Endothelial cell of umbilical vein (primary cell): ENCODE measurements at regions not wholly inside any gene's neighbourhood (a gene's known extent, or its start where the extent isn't known, plus 50 kb on each side); places are given as distances from the start of the nearest gene placed in this dataset.

Experiments
- JUN ChIP-seq: IDR thresholded peaks from 2 replicates; pipeline ENCODE4 v1.6.1; 2011; ENCODE audit warnings: borderline replicate concordance, low read depth; ENCODE audit not compliant: insufficient read length, insufficient read depth
- POLR2AphosphoS5 ChIP-seq: IDR thresholded peaks from 2 replicates; pipeline ENCODE4 v1.6.1; 2012; ENCODE audit warnings: low read depth, mild to moderate bottlenecking, control low read depth, low read length, moderate library complexity; ENCODE audit not compliant: insufficient read depth
- TF ChIP-seq, protein P1 (sequence below), 2 donors: IDR thresholded peaks; 1 replicate in 1 of 2; 2 replicates in 1 of 2; pipeline ENCODE4 v1.5.1; 2011; ENCODE audit warnings: low read length in 2 of 2, mild to moderate bottlenecking in 2 of 2, moderate library complexity in 2 of 2, control low read depth in 1 of 2, inconsistent platforms in 1 of 2, low read depth in 1 of 2; ENCODE audit not compliant: insufficient read depth in 1 of 2; ENCODE audit errors: extremely low read depth in 1 of 2

DNA sequence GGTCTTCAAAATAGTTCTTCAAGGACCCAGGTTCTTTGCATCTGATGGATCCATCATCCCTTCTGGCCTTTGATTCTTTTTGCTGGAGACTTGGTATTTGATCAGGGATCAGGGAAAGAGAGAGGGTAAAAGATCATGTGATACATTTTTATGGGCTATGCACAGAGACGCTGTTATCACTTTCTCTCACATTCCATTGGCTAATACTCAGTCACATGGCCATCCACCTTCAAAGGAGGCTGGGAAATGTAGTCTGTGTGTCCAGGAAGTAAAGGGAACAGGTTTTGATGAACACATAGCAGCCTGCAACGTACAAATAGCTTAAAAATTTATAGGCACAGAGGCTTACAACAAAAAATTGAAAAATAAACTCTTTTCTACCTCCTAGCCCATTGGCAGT, 629.6 kb upstream of the FANCL start:
- TF ChIP-seq, protein P1, sequence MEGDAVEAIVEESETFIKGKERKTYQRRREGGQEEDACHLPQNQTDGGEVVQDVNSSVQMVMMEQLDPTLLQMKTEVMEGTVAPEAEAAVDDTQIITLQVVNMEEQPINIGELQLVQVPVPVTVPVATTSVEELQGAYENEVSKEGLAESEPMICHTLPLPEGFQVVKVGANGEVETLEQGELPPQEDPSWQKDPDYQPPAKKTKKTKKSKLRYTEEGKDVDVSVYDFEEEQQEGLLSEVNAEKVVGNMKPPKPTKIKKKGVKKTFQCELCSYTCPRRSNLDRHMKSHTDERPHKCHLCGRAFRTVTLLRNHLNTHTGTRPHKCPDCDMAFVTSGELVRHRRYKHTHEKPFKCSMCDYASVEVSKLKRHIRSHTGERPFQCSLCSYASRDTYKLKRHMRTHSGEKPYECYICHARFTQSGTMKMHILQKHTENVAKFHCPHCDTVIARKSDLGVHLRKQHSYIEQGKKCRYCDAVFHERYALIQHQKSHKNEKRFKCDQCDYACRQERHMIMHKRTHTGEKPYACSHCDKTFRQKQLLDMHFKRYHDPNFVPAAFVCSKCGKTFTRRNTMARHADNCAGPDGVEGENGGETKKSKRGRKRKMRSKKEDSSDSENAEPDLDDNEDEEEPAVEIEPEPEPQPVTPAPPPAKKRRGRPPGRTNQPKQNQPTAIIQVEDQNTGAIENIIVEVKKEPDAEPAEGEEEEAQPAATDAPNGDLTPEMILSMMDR (IDR thresholded peaks at IDR 0.05; ENCODE audit: extremely low read depth in 1 of 2, insufficient read depth in 1 of 2, low read depth in 1 of 2, low read length in 2 of 2) = no peak
- TF ChIP-seq JUN (no peak), POLR2AphosphoS5 (no peak)
